ENCODE measurements at regions not wholly inside any gene's neighbourhood (a gene's known extent, or its start where the extent isn't known, plus 50 kb on each side); places are given as distances from the start of the nearest gene placed in this dataset.
A peak's percentile ranks its signal among the peaks of the same experiment; 100 is the strongest.

- Histone ChIP-seq H3K4ac (ENCODE audit: low read depth, low read length) (peak overlapping the region; percentile 88), H4K20me1 (ENCODE audit: insufficient read depth, low read length) (no peaks in the 10 kb centered on the region), H2AFZ (replicated peaks; ENCODE audit: low read length, poor library complexity) (no peak overlapping the region), H2AK9ac (replicated peaks; ENCODE audit: low read depth, low read length, poor library complexity) (no peak overlapping the region), H2BK120ac (ENCODE audit: low read depth, low read length) (peak overlapping the region; percentile 93), H4K5ac (ENCODE audit: low read depth, low read length) (no peak overlapping the region), H3K23ac (ENCODE audit: low read depth, low read length) (no peak overlapping the region), H3K4me3 (ENCODE audit: insufficient read depth, low read depth, low read length) (no peak overlapping the region), H2BK15ac (ENCODE audit: low read depth, low read length) (peak overlapping the region; percentile 99; the same call in 2 of the 3 replicates), H3K79me1 (ENCODE audit: low read depth in 1 of 2, low read length in 2 of 2) (peaks cover 0 to 7% of the 10 kb centered on the region in 2 experiments; a peak in 1 of 4 replicates), H4K91ac (ENCODE audit: insufficient read depth, low read depth, low read length) (peak overlapping the region; percentile 12), H3K14ac (replicated peaks; ENCODE audit: low read depth, low read length) (no peak overlapping the region), H3K18ac (ENCODE audit: low read depth, low read length) (no peak overlapping the region; the same call in 1 of the 2 replicates), H4K8ac (ENCODE audit: low read depth in 2 of 2, low read length in 2 of 2) (peak overlapping the region in 1 of 2 experiments; percentile 16; a peak in 3 of 4 replicates), H3K36me3 (ENCODE audit: control insufficient read depth, insufficient read depth, low read length) (no peaks in the 10 kb centered on the region), H3K56ac (ENCODE audit: extremely low read depth, insufficient read depth, low read length) (no peak overlapping the region), H3K4me1 (ENCODE audit: control insufficient read depth, insufficient read depth, low read length) (peaks cover 27% of the 10 kb centered on the region), H2BK5ac (ENCODE audit: low read depth, low read length, poor library complexity, severe bottlenecking) (no peak overlapping the region), H3K9me3 (ENCODE audit: control insufficient read depth, insufficient read depth, low read length) (no peaks in the 10 kb centered on the region), H3K9ac (ENCODE audit: low read depth, low read length) (no peak overlapping the region), H3K27ac (ENCODE audit: insufficient read depth, low read length) (no peak overlapping the region), H3K9me1 (ENCODE audit: insufficient read depth, low read length) (peaks cover 23% of the 10 kb centered on the region), H2BK20ac (ENCODE audit: low read depth, low read length) (peak overlapping the region; percentile 91; the same call in 1 of the 2 replicates), H2AK5ac (ENCODE audit: low read depth, low read length) (peak overlapping the region; percentile 97; the same call in 1 of the 2 replicates), H3K4me2 (ENCODE audit: low read depth, low read length) (no peak overlapping the region), H3K27me3 (ENCODE audit: control insufficient read depth, insufficient read depth, low read length) (no peaks in the 10 kb centered on the region)
- TF ChIP-seq MXI1 (IDR thresholded peaks at IDR 0.05; ENCODE audit: borderline replicate concordance, low read depth, low read length): no peak
- TF ChIP-seq RCOR1 (IDR thresholded peaks at IDR 0.05; ENCODE audit: insufficient replicate concordance, low read length): no peak
- no peak for TF ChIP-seq CEBPB (IDR thresholded peaks at IDR 0.05; ENCODE audit: low read depth, low read length)
- no peak for TF ChIP-seq MAZ (IDR thresholded peaks at IDR 0.05; ENCODE audit: borderline replicate concordance, low read depth, low read length)
- TF ChIP-seq USF2 (IDR thresholded peaks at IDR 0.05; ENCODE audit: low read depth, low read length): no peak
- TF ChIP-seq ELK1 (IDR thresholded peaks at IDR 0.05; ENCODE audit: borderline replicate concordance, low read depth, low read length): no peak
- no peak for TF ChIP-seq RFX5 (IDR thresholded peaks at IDR 0.05; ENCODE audit: low read depth, low read length)
- TF ChIP-seq MAFK (IDR thresholded peaks at IDR 0.05; ENCODE audit: low read depth, low read length): no peak
- no peak for TF ChIP-seq SMC3 (IDR thresholded peaks at IDR 0.05; ENCODE audit: low read depth, low read length)
- DNase-seq (peak; percentile 50), ATAC-seq (ENCODE audit: low read depth) (no peak)
- intact Hi-C loops (cut with micrococcal nuclease) (no loop called here), in situ Hi-C loops (cut with MboI; ENCODE audit: low sequenced_read_pairs) (no loop called here), dilution Hi-C loops (cut with HindIII; ENCODE audit: low sequenced_read_pairs, unreplicated experiment) (no loop called here)
- no TSS peak for BruUV-seq (replicated peaks)
- 80% methylated on average over 1 of the region's 4 CpGs; no CpG with 5 or more reads in 1 of the 2 experiments for WGBS, 2 experiments (ENCODE audit: extremely low coverage in 2 of 2, insufficient read length in 1 of 2)
- POLR2A ChIA-PET (ENCODE audit: unreplicated experiment): no interaction called here
- CTCF ChIA-PET: interaction anchor here (1.3 kb wide), 1 partner anchor 118 kb away, joined by 4 read pairs; the partner anchor contains the start of gene NAV2
These were observed 118.3 kb upstream of the NAV2 start for GRCh38 chr11:19594326-19594725.
